OCI-M2 (cell line): ENCODE measurements at regions not wholly inside any gene's neighbourhood (a gene's known extent, or its start where the extent isn't known, plus 50 kb on each side); places are given as distances from the start of the nearest gene placed in this dataset.

Source experiments
- DNase-seq: peaks from one replicate; lab custom pipeline; 2025; ENCODE audit not compliant: unreplicated experiment; lab: John Stamatoyannopoulos, UW

DNA sequence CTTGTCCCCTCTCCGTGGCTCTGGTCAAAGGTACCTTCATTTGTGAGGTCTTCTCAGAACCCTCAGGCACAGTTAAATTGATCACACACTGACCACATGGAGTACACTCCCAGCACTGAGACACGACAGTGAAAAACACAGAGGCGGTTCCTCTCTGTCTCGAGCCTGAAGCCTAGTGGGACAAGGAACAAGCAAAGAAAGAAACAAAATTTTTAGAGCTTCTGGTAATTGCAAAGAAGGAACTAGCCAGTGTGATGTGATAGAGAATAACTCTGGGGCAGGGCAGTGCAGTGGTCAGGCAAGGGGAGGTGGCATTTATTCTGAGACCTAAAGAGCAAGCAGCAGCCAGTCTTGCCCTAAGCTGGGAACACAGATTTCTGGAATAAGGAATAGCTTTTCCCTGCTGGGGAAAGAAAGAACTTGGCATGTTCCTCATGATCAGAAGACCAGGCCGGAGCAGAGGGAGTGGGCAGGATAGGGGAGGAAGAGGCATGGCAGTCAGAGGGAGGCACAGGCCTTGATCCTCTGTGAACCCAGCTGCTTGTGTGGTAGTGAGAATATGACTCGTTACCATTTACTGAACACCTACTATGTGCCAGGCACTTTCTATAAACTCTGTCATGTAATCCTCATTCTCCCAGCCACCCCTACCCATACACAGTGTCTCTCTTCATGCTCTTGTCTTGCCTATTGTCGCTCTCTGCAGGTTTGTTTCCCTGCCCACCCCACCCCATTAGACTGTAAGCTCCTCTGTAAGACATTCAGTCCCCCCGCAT, 262.3 kb upstream of the HES1 start:
- DNase-seq, result no peak

DNA sequence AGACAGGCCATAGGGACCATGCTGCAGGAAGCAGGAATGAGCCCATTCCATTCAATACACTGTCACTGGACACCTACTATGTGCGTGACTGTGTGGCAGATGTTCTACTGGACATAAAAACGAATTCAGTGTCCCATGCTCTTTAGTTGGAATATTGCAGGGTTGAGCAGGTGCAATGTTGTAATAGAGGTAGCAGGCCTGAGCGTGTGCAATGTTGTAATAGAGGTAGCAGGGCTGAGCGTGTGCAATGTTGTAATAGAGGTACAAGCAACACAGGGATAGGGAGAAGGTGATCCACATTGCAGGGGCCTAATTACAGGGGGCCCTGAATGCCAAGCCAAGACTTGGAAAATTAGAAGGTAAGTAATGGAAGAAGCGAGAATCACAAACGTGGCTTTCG, 261.4 kb upstream of the HES1 start:
- no peak for DNase-seq

DNA sequence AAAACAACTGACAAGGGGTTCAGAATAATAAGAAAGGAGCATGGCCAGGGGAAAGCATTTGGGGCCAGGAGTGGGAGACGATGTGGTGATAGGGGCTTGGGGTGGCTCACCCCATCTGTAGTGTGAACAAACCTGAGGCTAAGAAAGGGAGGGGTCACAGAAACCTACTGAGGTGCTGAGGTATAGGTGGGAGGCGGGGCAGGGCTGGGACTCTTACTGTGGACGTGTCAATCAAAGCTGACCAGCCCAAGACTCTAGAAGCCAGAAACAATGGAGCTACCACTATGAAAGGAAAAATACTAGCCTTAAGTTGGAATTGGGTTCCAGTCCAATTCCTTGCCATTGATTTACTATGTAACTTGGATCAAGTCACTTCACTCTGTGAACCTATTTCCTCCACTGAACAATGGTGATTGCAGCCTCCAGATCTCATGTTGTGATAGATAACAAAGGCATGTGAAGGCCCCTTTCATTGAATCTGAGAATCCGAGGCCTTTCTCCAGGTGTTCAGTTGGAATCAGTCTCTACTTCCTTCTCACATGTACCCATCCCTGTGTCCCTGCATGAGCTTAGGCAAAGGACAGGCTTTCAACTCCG, 260.9 kb upstream of the HES1 start:
- no peak for DNase-seq

DNA sequence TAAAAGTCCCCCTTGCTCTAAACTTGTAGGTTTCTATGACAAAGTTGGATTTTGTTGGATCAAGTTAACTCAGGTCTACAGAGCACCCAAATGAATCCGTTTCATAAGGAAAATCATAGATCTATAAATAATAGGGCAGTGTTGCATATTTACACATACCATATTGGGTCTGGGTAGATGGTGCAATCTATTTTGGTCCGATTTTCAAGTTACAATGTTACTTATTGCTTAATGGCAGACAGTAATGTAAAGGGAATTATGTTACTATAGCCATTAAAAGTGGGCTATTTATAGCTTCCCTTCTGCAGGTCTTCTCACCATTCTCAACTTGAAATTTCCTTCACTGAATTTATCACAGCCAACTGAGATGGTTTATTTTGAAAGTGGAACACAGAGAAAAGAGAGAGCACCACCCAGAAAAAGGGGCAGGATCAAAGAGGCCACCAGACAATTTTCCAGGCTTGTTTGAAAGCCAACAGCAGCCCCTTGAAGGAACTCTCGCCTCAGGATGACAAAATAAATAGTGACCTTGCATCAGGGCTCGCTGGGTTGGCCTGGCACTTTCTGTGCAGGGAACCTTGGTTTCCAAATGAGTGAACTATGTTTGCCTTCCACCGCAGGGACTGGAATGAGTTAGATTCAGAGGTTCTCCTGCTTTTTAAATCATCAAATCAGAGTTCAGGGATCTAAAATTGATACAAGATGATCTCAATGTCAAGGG, 260.2 kb upstream of the HES1 start:
- no peak for DNase-seq

DNA sequence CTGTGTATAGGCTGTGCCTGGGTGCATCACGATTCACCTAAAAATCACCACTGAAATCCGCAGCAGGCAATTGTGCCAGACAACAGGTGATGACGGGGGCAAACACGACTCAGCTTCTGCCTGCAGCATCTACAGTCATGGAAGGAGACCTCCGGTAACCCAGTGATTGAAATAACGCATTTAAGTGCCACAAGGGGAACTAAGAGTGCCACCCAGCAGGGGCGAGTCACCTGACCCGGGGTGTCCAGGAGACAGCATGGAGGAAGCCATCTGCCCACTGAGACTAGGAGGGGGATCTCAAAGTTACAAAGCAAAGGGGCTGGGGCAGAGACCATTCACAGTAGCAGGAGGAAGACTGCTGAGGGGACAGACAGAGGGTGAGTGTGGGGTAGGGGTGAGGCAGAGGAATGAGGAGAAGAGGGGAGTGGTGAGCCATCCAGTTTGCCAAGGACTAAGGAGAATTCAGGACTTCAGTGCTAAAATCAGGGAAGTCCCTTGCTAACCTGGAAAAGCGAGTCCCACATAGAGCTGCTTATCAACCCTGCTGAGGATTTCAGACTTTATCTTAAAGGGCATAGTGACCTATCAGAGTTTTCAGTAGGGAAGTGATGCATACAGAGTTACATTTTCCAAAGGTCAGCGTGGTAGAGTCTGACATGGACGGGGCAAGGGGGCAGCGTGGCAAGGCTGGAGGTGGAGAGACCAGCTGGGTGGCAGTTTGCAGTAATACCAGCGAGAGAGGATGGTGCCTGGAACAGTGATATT, 256.7 kb upstream of the HES1 start:
- DNase-seq, result no peak

DNA sequence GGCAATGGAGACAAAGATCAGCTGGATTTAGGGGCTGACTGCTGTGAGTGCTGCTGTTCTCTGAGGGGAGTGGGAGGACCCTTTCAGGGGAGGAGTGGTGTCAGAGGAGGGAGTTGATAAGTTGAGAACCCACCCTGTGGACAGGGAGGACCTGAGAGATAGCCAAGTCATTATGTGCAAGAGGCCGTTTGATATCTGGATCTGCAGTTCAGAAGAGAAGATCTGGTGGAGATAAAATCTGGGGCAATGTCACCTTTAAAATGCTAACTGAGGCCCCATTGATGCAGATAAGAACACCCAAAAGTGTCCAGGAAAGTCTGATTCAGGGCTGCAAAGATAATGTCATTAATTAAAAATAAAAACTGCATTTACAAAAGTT, 256.1 kb upstream of the HES1 start:
- no peak for DNase-seq

DNA sequence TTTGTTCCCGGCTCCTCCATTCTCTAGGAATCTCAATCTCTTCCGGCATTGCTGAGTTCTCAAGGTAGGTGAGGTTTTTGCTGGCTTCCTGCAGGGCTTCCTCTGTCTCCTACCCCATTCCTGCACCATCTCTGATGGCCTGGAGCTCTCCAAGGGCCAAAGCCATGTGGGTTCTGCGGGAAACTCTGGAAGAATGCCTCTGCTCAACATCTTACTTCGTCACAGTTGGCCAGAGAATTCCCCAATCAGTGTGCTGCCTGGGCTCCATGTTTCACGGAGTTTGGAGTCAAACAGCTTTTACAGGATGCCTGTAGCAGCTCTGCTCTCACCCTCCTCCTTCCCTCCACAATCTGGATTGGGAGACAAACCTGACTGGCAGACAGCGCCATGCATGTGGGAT, 253.9 kb upstream of the HES1 start:
- DNase-seq, result no peak

DNA sequence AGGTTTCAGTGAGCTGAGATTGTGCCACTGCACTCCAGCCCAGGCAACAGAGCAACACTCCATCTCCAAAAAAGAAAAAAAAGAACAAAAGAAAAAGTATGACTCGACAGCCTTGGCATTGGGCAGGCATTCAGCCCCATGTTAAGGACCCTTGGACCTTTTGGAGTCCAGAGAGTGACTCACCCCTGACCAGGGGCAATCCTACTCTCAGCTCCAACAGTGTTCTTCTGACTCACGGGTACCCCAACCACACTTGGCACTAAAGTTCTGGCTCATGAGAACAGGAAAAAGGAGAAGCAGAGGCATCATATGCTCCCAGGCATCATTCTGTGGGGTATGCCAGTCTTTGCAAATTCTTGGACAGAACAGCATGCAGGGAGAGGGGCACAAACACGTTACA, 252.4 kb upstream of the HES1 start:
- DNase-seq, result no peak

DNA sequence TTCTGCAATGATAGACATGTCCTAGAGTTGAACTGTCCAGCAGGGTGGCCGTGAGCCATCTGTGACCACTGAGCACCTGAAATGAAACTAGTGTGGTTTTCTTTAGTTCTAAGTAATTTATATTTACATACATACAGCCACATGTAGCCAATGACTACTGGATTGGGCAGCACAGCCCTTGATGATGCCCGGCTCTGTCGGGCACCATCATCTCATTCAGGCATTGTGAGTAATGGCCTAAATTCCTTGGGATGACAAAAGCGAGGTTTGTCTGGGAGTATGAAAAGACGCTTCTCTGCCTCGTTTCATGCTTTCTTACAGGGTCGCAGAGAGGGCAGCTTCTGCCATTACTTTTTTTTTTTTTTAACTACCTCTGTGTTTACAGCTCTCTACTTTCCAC, 251.9 kb upstream of the HES1 start:
- no peak for DNase-seq

DNA sequence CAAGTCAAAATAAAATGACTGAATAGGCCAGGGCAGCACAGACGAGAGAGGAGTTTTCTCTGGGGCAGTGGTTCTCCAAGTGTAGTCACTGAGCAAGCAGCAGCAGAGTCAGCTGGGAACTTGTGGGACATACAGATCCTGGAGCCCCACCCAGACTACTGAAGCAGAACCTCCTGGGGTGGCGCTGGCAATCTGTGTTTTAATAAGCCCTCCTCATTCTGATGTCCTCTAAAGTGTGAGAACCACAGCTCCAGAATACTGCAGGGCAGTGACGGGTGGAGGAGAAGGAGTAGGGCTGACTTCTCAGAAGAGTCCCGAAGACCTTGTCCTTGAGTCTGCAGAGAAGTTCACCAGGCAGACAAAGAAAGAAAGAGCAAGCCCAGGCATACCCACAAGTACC, 251.3 kb upstream of the HES1 start:
- no peak for DNase-seq

DNA sequence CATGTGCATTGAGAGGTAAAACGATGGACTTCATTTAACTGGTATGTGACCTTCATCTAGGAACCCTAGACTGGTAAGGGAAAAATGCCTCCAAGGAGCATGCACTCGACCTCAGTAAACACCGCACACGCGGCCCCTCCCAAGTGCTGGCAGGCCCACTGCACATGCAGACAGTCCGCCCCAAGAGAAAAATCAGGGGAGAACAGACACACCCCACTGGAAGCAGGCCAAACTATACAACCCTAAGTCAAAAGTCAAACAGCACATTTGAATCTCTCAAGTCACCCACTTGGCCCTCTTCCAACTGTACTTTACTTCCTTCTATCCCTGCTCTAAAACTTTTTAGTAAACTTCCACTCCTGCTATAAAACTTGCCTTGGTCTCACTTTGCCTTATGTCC, 250.1 kb upstream of the HES1 start:
- DNase-seq, result no peak

DNA sequence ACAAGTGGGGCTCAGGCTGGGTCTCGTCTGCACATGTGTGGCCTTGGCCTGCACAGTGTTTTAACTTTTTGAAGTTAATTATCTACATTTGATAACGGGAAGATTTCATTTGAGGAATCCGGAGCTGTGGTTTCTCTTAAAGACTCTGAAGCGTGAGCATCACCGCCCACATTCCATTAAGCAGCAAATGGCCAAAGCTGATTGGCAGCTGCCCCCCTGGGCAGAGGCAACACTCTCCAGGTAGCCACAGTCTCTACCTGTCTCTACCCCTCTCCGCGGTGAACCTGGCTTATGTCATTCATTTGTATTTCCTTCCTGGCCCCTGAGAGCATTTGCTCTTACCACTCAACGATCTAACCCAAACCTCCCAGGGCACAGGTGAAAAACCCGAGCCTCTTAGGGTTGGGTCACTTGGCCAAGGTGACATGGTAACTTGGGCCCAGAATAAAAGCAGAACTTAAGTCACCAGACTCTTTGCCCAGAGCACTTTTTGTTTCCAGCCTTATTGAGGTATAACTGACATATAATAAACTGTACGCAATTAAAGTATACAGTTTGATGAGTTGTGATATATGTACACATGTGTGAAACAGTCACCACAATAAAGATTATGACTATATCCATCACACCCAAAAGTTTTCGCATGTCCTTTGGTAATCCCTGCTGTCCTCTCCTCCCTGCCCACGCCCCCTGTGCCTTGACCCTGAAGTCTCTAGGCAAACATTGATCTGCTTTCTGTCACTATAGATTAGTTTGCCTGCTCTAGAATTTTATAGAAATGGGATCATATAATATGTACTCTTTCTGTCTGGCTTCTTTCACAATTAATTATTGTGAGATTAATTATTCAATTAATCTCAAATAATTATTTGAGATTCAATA, 245.7 kb upstream of the HES1 start:
- DNase-seq, result no peak

DNA sequence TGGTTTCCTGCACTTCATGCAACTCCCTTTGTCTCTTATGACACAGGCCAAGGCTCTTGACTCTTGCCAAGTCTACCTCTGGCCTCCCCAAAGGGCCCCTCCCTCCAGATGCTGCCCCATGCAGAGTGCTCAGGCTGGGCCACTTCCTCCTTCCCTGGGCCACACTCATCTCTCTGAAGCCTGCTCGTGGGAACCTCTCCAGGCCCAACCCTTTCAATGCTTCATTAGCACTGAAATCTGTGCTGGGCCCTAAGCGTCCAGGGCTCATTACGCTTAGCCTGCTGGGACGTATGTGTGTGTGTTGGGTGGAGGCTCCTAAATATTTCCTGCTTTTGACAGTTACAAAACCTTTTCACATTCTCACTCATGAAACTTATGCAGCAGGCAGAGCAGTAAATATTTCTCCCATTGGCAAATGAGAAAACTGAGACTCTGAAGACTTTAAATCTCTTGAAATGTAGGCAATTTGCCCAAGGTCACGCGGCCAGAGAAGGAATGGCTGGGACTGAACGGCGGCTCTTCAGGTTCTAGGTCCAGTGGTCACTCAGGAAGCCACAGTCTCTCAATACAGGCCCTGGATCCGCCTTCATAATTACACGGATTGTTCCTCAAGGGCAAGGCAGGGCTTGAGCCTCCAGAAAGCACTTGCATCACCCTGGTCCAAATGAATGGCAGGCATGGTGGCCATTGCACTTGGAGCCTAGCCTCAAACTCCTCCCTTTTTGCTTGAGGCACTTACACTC, 241.7 kb upstream of the HES1 start:
- DNase-seq, result no peak

DNA sequence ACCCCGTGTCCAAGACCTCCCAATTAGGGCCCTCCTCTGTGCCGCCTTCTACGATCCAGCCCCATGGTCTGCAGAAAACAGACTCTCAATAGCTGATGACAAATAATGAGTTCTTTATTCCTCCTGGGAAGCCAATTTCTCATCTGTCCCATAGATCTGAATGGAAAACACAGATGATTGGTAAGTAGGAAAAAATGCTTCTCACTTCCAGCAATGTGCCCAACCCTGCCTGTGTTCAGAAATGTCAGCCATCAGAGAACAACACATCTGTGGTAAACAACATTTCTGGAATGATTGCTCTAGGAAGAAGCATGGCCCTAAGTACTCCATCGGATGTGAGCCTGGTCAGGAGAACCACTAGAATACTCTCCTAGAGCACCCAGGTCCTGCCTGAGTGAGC, 240.5 kb upstream of the HES1 start:
- no peak for DNase-seq

DNA sequence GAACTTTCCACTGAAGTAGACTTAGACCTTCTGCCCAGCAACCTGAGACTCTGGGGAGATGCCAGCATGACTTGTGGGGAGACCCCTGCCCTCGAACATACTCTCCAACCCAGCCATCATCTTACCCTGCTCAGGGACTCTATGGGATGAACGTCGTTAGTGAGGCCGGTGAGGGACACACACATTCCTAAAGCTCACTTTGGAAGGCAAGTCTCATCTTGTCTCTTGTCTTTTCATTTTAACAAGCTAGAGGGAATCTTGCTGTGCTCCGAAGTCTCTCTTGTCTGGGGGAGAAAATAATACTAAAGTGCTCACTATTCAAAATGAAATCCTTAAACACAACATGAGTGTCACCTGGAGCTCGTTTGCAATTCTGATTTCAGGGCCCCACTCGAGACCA, 239.5 kb upstream of the HES1 start:
- no peak for DNase-seq

DNA sequence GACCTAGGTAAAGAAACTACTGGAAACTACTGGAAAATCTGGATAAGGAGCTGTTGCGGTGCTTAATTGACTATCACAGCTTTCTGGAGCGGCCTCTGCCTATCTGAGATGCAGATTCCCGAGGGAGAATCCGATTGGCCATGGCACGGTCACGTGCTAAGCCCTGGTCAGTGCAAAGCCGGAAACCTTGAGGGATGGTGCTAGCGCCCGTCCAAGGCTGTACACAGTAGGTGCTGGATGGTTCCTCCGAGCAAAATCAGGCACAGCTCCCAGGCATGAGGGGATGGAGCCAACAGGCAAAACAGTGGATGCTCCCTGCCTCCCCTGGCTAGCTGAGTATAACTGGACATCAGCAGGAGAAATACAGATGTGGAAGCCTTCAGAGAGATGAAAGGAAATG, 238.7 kb upstream of the HES1 start:
- DNase-seq, result no peak

DNA sequence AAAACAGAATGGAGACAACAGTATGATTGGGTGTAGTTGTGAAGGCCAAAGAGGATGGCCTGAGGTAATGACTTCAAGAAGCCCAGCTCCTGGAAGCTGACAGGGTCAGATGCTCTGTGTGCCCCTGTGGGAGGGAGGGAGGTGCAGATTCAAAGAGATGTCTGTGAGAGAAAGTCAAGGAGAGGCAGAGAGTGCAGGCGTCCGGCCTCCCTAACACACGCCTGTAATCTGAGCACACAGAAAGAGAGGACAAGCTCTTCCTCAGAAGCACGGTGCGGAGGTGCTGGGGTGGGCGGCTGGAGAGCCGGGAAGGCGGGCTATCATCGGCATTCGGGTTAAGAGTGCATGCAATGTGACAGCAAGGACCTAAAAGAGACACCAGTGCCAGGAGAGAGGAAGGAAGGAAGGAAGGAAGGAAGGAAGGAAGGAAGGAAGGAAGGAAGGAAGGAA, 238.2 kb upstream of the HES1 start:
- DNase-seq, result no peak

DNA sequence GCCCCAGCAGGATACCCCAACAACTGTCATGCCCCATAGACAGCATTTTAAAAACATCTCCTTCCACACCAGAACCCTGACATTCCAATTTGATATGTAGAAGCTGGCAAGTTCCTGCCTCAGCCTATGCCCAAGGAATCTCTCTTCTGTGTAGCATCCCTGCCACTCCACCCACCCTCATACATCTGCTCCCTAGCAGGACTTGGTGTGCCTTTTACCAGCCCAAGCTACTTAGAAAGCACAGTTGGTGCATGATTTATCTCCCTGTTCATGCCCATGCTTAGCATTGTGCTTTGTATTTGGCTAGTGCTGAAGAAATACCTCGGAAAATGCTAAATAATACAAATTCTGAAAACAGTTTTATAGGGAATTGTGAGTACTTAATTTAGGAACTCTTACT, 236.9 kb upstream of the HES1 start:
- no peak for DNase-seq

DNA sequence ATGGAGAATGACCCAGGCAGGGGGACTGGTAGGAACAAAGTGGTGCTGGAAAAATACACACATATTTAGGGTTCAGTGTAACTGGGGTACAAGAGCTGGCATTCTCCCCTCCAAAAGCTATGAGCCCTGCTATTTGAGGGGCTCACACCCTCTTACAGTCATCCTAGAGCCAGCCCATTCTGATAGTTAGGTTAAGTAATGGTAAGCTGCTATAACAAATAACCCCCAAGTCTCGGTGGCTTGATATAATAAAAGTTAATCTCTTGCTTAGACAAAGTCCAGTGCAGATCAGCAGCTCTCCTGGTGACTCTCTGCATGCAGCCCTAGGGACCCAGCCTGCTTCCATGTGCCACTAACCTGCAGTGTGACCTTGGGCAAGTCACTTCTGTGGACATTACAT, 234.9 kb upstream of the HES1 start:
- no peak for DNase-seq
